ENCODE measurements at regions not wholly inside any gene's neighbourhood (a gene's known extent, or its start where the extent isn't known, plus 50 kb on each side); places are given as distances from the start of the nearest gene placed in this dataset.
"Not testable (repeated sequence)": the region's sequence is repeated elsewhere in the genome, so short reads cannot be mapped to it uniquely, and the experiment has no call there.

- H3K4me3 ChIP-seq (ENCODE audit: low read depth, low read length): no peak overlapping the region
- DNase-seq (ENCODE audit: low read depth): no peak
- TF ChIP-seq CTCF (conservative IDR thresholded peaks at IDR 0.05; ENCODE audit: low read depth, low read length): no peak
Measured at GRCh38 chr7:115561335-115562110, 469.0 kb downstream of the TFEC start.

- no peak for TF ChIP-seq CTCF (conservative IDR thresholded peaks at IDR 0.05; ENCODE audit: low read depth, low read length)
- DNase-seq (ENCODE audit: low read depth): no peak
- no peak overlapping the region for H3K4me3 ChIP-seq (ENCODE audit: low read depth, low read length)
Measured at GRCh38 chr7:115559877-115560276, 470.7 kb downstream of the TFEC start.

- DNase-seq (ENCODE audit: low read depth): no peak
- H3K4me3 ChIP-seq (ENCODE audit: low read depth, low read length): no peak overlapping the region
- no peak for TF ChIP-seq CTCF (conservative IDR thresholded peaks at IDR 0.05; ENCODE audit: low read depth, low read length)
Measured at GRCh38 chr7:115558161-115558560, 472.4 kb downstream of the TFEC start.

GRCh38 chr7:115557296-115557695 lies 473.3 kb downstream of the TFEC start:
- not testable (repeated sequence) for DNase-seq (ENCODE audit: low read depth); H3K4me3 ChIP-seq (ENCODE audit: low read depth, low read length)

GRCh38 chr7:115552766-115553165 lies 477.8 kb downstream of the TFEC start:
- no peak for DNase-seq (ENCODE audit: low read depth)
- H3K4me3 ChIP-seq (ENCODE audit: low read depth, low read length): no peak overlapping the region
- no peak for TF ChIP-seq CTCF (conservative IDR thresholded peaks at IDR 0.05; ENCODE audit: low read depth, low read length)

- H3K4me3 ChIP-seq (ENCODE audit: low read depth, low read length): no peak overlapping the region
- no peak for TF ChIP-seq CTCF (conservative IDR thresholded peaks at IDR 0.05; ENCODE audit: low read depth, low read length)
- no peak for DNase-seq (ENCODE audit: low read depth)
Measured at GRCh38 chr7:115549910-115550309, 480.7 kb downstream of the TFEC start.

- no peak overlapping the region for H3K4me3 ChIP-seq (ENCODE audit: low read depth, low read length)
- no peak for DNase-seq (ENCODE audit: low read depth)
- TF ChIP-seq CTCF (conservative IDR thresholded peaks at IDR 0.05; ENCODE audit: low read depth, low read length): no peak
Measured at GRCh38 chr7:115548756-115549155, 481.8 kb downstream of the TFEC start.
